Testis (tissue), 2 donors: ENCODE measurements at regions not wholly inside any gene's neighbourhood (a gene's known extent, or its start where the extent isn't known, plus 50 kb on each side); places are given as distances from the start of the nearest gene placed in this dataset.

Experiments used
- DNase-seq: peaks from one replicate; pipeline ENCODE4 v3.0.0-alpha.2; 2019
- H3K27ac ChIP-seq, 2 donors: fragments of 200-600 bp; sonication (generic); one replicate each; pipeline ENCODE4 v1.5.1; 2019
- H3K27me3 ChIP-seq: fragments of 200-600 bp; sonication (generic); one replicate; pipeline ENCODE4 v1.5.1; 2019
- H3K36me3 ChIP-seq: fragments of 200-600 bp; sonication (generic); one replicate; pipeline ENCODE4 v1.5.1; 2017; ENCODE audit warnings: low read depth; ENCODE audit errors: missing control alignments
- H3K4me1 ChIP-seq: fragments of 200-600 bp; sonication (generic); one replicate; pipeline ENCODE4 v1.5.1; 2019
- H3K4me3 ChIP-seq, 2 donors: fragments of 200-600 bp; sonication (generic); one replicate each; pipeline ENCODE4 v1.5.1; 2017 to 2019
- H3K9me3 ChIP-seq: fragments of 200-600 bp; sonication (generic); one replicate; pipeline ENCODE4 v1.5.1; 2017
- CTCF ChIP-seq, 3 experiments: fragments of 450-650 bp in 2 of 3; fragments of 200-600 bp in 1 of 3; sonication (generic) in 1 of 3; IDR thresholded peaks; one replicate each; pipeline ENCODE4 v1.5.1; 2016 to 2019; ENCODE audit warnings: antibody characterized with exemption in 3 of 3, mild to moderate bottlenecking in 2 of 3, moderate library complexity in 1 of 3
- POLR2A ChIP-seq: fragments of 450-650 bp; IDR thresholded peaks from one replicate; pipeline ENCODE4 v1.6.1; 2017; ENCODE audit warnings: antibody characterized with exemption, mild to moderate bottlenecking, moderate library complexity
- WGBS, 2 donors: methylation state at CpG; one replicate each; pipeline ENCODE4 v1.1.5; 2018; 5-methylcytosine and 5-hydroxymethylcytosine counted together
- intact Hi-C: fragments of 100-400 bp; cut with DNase I; formaldehyde crosslinking; loops from one replicate; pipeline ENCODE4 v1.15.1; 2023; ENCODE audit warnings: low total_unique reads

- DNase-seq: no peak
- H3K27me3 ChIP-seq: no peaks in the 10 kb centered on the region
- no peaks in the 10 kb centered on the region for H3K4me1 ChIP-seq
- no peak overlapping the region for H3K27ac ChIP-seq
- TF ChIP-seq POLR2A: no peak
- no peak for TF ChIP-seq CTCF (IDR thresholded peaks at IDR 0.05)
- WGBS, 2 donors: 91 to 97% methylated on average over 10 to 22 of the region's 22 CpGs
- no peak overlapping the region for H3K4me3 ChIP-seq
- H3K9me3 ChIP-seq: no peaks in the 10 kb centered on the region
- H3K36me3 ChIP-seq: no peaks in the 10 kb centered on the region
- intact Hi-C loops: no loop called here
Observed at GRCh38 chr22:47624252-47625012, 862.0 kb downstream of the TBC1D22A start.

GRCh38 chr22:47623763-47624148 lies 861.3 kb downstream of the TBC1D22A start:
- no peak overlapping the region for H3K4me3 ChIP-seq
- no peaks in the 10 kb centered on the region for H3K4me1 ChIP-seq
- no peaks in the 10 kb centered on the region for H3K9me3 ChIP-seq
- no peak for DNase-seq
- H3K36me3 ChIP-seq: no peaks in the 10 kb centered on the region
- H3K27me3 ChIP-seq: no peaks in the 10 kb centered on the region
- intact Hi-C loops: no loop called here
- 88 to 92% methylated on average over 15 of the region's 15 CpGs for WGBS, 2 donors
- TF ChIP-seq CTCF (IDR thresholded peaks at IDR 0.05): no peak
- no peak for TF ChIP-seq POLR2A
- H3K27ac ChIP-seq: no peak overlapping the region

- no peaks in the 10 kb centered on the region for H3K27me3 ChIP-seq
Observed at GRCh38 chr22:47623066-47623762, 860.8 kb downstream of the TBC1D22A start.

GRCh38 chr22:47622541-47622940 lies 860.1 kb downstream of the TBC1D22A start:
- no peak for TF ChIP-seq CTCF (IDR thresholded peaks at IDR 0.05)
- no peak for TF ChIP-seq POLR2A
- Histone ChIP-seq H3K9me3 (no peaks in the 10 kb centered on the region), H3K4me3 (no peak overlapping the region), H3K36me3 (no peaks in the 10 kb centered on the region), H3K4me1 (no peaks in the 10 kb centered on the region), H3K27ac (no peak overlapping the region), H3K27me3 (no peaks in the 10 kb centered on the region)
- intact Hi-C loops: no loop called here
- DNase-seq: no peak
- WGBS, 2 donors: 85 to 86% methylated on average over 14 of the region's 14 CpGs

More at GRCh38 chr22:47623066-47623762, 860.8 kb downstream of the TBC1D22A start:
- no peak overlapping the region for H3K4me3 ChIP-seq
- no peaks in the 10 kb centered on the region for H3K9me3 ChIP-seq
- no peak for DNase-seq
- 86 to 94% methylated on average over 18 of the region's 18 CpGs for WGBS, 2 donors
- no peak overlapping the region for H3K27ac ChIP-seq
- TF ChIP-seq CTCF (IDR thresholded peaks at IDR 0.05): no peak
- H3K4me1 ChIP-seq: no peaks in the 10 kb centered on the region
- intact Hi-C loops: no loop called here
- H3K36me3 ChIP-seq: no peaks in the 10 kb centered on the region
